Esophagus muscularis mucosa (tissue), 3 donors: ENCODE measurements at regions not wholly inside any gene's neighbourhood (a gene's known extent, or its start where the extent isn't known, plus 50 kb on each side); places are given as distances from the start of the nearest gene placed in this dataset.

Source experiments
- CTCF ChIP-seq, 3 experiments: fragments of 200-600 bp in 2 of 3; fragments of 450-650 bp in 1 of 3; sonication (generic) in 2 of 3; IDR thresholded peaks; one replicate each; pipeline ENCODE4 v1.5.1; 2017 to 2019; ENCODE audit warnings: antibody characterized with exemption in 3 of 3, mild to moderate bottlenecking in 2 of 3, moderate library complexity in 1 of 3
- POLR2A ChIP-seq: fragments of 450-650 bp; IDR thresholded peaks from one replicate; pipeline ENCODE4 v1.6.1; 2017; ENCODE audit warnings: antibody characterized with exemption, moderate library complexity, mild to moderate bottlenecking, low read depth
- POLR2AphosphoS5 ChIP-seq, 2 donors: sonication (generic); formaldehyde crosslinking; IDR thresholded peaks; one replicate each; pipeline ENCODE4 v1.6.1; 2017; ENCODE audit warnings: antibody characterized with exemption in 2 of 2

GRCh38 chr14:40684328-40684727 is 922.3 kb upstream of the LRFN5 start:
- no peak for TF ChIP-seq CTCF (IDR thresholded peaks at IDR 0.05)
- TF ChIP-seq POLR2A = no peak
- TF ChIP-seq POLR2AphosphoS5 (IDR thresholded peaks at IDR 0.05) = no peak
